CD4-positive, alpha-beta T cell (primary cell): ENCODE measurements at regions not wholly inside any gene's neighbourhood (a gene's known extent, or its start where the extent isn't known, plus 50 kb on each side); places are given as distances from the start of the nearest gene placed in this dataset.

Experiments
- ATAC-seq: fragments of 200-7000 bp; cut with Tn5 transposase; one replicate; pipeline ENCODE4 v1.10.0; 2022; ENCODE audit warnings: mild to moderate bottlenecking; ENCODE audit not compliant: poor library complexity
- CTCF ChIA-PET: fragments of 350-600 bp; sonication (Branson Sonifier 250); formaldehyde crosslinking; loops from one replicate; lab custom pipeline; 2021; ENCODE audit warnings: antibody characterized with exemption, inconsistent platforms; lab: Charles Lee
- POLR2A ChIA-PET: fragments of 350-600 bp; sonication (Branson Sonifier 250); formaldehyde crosslinking; loops from one replicate; lab custom pipeline; 2021; ENCODE audit warnings: antibody characterized with exemption, inconsistent platforms; lab: Charles Lee
- DNase-seq, 14 experiments: peaks; one replicate each; pipeline ENCODE4 v3.0.0-alpha.2; 2013 to 2020; ENCODE audit warnings: mixed read lengths in 2 of 14
- H3K27ac ChIP-seq, 2 donors: one replicate each; pipeline versions ENCODE4 v1.5.1 to v1.7.0; 2013; ENCODE audit warnings: low read length in 2 of 2, low read depth in 1 of 2, mild to moderate bottlenecking in 1 of 2
- H3K27me3 ChIP-seq, 2 experiments: 1 replicate in 1 of 2; 2 replicates in 1 of 2; pipeline versions ENCODE4 v1.6.1 to v1.7.0; 2013; ENCODE audit warnings: low read length in 2 of 2, control low read depth in 1 of 2, mild to moderate bottlenecking in 1 of 2, moderate library complexity in 1 of 2; ENCODE audit not compliant: insufficient read depth in 2 of 2, control insufficient read depth in 1 of 2
- H3K36me3 ChIP-seq: one replicate; pipeline ENCODE4 v1.6.1; 2013; ENCODE audit warnings: low read length, control low read depth; ENCODE audit not compliant: insufficient read depth
- H3K4me1 ChIP-seq: one replicate; pipeline ENCODE4 v1.6.1; 2013; ENCODE audit warnings: low read length, control low read depth; ENCODE audit not compliant: insufficient read depth
- H3K4me3 ChIP-seq: one replicate; pipeline ENCODE4 v1.5.1; 2013; ENCODE audit warnings: mild to moderate bottlenecking, low read length, moderate library complexity
- H3K9me3 ChIP-seq, 2 experiments: 1 replicate in 1 of 2; 2 replicates in 1 of 2; pipeline versions ENCODE4 v1.6.1 to v1.7.0; 2013; ENCODE audit warnings: low read length in 2 of 2, mild to moderate bottlenecking in 2 of 2, control low read depth in 1 of 2, moderate library complexity in 1 of 2; ENCODE audit not compliant: control insufficient read depth in 1 of 2, insufficient read depth in 1 of 2
- H3K27ac Mint-ChIP-seq: one replicate; pipeline ENCODE4 v1.8.0; 2020; ENCODE audit warnings: mixed read lengths
- H3K27me3 Mint-ChIP-seq: one replicate; pipeline ENCODE4 v1.8.0; 2021; ENCODE audit warnings: mixed read lengths
- H3K36me3 Mint-ChIP-seq: one replicate; pipeline ENCODE4 v1.8.0; 2021; ENCODE audit warnings: low read depth, mixed read lengths
- H3K4me1 Mint-ChIP-seq: one replicate; pipeline ENCODE4 v1.8.0; 2021; ENCODE audit warnings: low read depth, mixed read lengths
- H3K4me3 Mint-ChIP-seq: one replicate; pipeline ENCODE4 v1.8.0; 2020; ENCODE audit warnings: mild to moderate bottlenecking, mixed read lengths
- H3K9me3 Mint-ChIP-seq: one replicate; pipeline ENCODE4 v1.8.0; 2020; ENCODE audit warnings: mixed read lengths
- CTCF ChIP-seq: fragments of 200-600 bp; IDR thresholded peaks from one replicate; pipeline ENCODE4 v1.8.0; 2022; ENCODE audit warnings: antibody characterized with exemption, mild to moderate bottlenecking
- intact Hi-C, 2 experiments: fragments of 100-400 bp; cut with DNase I in 1 of 2; cut with micrococcal nuclease in 1 of 2; formaldehyde crosslinking; loops; one replicate each; pipeline versions ENCODE4 v1.15.1 to v1.9.0; 2023 to 2025; cut with DNase I, micrococcal nuclease

- no peaks in the 10 kb centered on the region for H3K27me3 Mint-ChIP-seq
- H3K9me3 Mint-ChIP-seq: peaks cover 3% of the 10 kb centered on the region
- Histone ChIP-seq H3K27ac (no peak overlapping the region), H3K9me3 (no peaks in the 10 kb centered on the region), H3K4me3 (no peak overlapping the region), H3K36me3 (no peaks in the 10 kb centered on the region), H3K4me1 (no peaks in the 10 kb centered on the region), H3K27me3 (no peaks in the 10 kb centered on the region)
- DNase-seq (no peak), ATAC-seq (no peak)
- H3K27ac Mint-ChIP-seq: no peak overlapping the region
- TF ChIP-seq CTCF: no peak
- no peak overlapping the region for H3K4me3 Mint-ChIP-seq
- ChIA-PET POLR2A (no interaction called here), CTCF (interaction anchor here (1.3 kb wide), 1 partner anchor 150 kb away, joined by 4 read pairs; no protein-coding TSS in a partner anchor)
- no peaks in the 10 kb centered on the region for H3K36me3 Mint-ChIP-seq
- no peaks in the 10 kb centered on the region for H3K4me1 Mint-ChIP-seq
- intact Hi-C loops: no loop called here
Observed at GRCh38 chr2:102091121-102091520, 51.4 kb upstream of the IL1R1 start.

- Mint-ChIP-seq H3K27me3 (no peaks in the 10 kb centered on the region), H3K9me3 (peaks cover 3% of the 10 kb centered on the region), H3K4me3 (no peak overlapping the region), H3K36me3 (no peaks in the 10 kb centered on the region), H3K4me1 (no peaks in the 10 kb centered on the region), H3K27ac (no peak overlapping the region)
- Histone ChIP-seq H3K4me3 (no peak overlapping the region), H3K27me3 (no peaks in the 10 kb centered on the region), H3K36me3 (no peaks in the 10 kb centered on the region), H3K27ac (no peak overlapping the region), H3K4me1 (no peaks in the 10 kb centered on the region), H3K9me3 (no peaks in the 10 kb centered on the region)
- no peak for ATAC-seq
- DNase-seq: no peak
- no peak for TF ChIP-seq CTCF
- ChIA-PET CTCF (interaction anchor here (1.3 kb wide), 1 partner anchor 149 kb away, joined by 4 read pairs; no protein-coding TSS in a partner anchor), POLR2A (interaction anchor here (0.9 to 1.4 kb wide), 2 partner anchors 9 kb away, joined by 3 to 4 read pairs; no protein-coding TSS in a partner anchor)
- intact Hi-C loops: no loop called here
Observed at GRCh38 chr2:102091908-102092307, 50.6 kb upstream of the IL1R1 start.

GRCh38 chr2:102092535-102092934 is 50.0 kb upstream of the IL1R1 start:
- H3K27ac ChIP-seq: no peak overlapping the region
- DNase-seq (no peak), ATAC-seq (no peak)
- H3K36me3 Mint-ChIP-seq: no peaks in the 10 kb centered on the region
- ChIA-PET POLR2A (interaction anchor here (0.9 to 1.4 kb wide), 2 partner anchors 9 to 10 kb away, joined by 3 to 4 read pairs; no protein-coding TSS in a partner anchor), CTCF (no interaction called here)
- no peaks in the 10 kb centered on the region for H3K9me3 ChIP-seq
- H3K4me3 ChIP-seq: no peak overlapping the region
- no peaks in the 10 kb centered on the region for H3K4me1 ChIP-seq
- TF ChIP-seq CTCF: no peak
- H3K9me3 Mint-ChIP-seq: peaks cover 3% of the 10 kb centered on the region
- H3K4me3 Mint-ChIP-seq: no peak overlapping the region
- H3K27me3 Mint-ChIP-seq: no peaks in the 10 kb centered on the region
- H3K36me3 ChIP-seq: no peaks in the 10 kb centered on the region
- H3K27me3 ChIP-seq: no peaks in the 10 kb centered on the region
- intact Hi-C loops: no loop called here
- H3K4me1 Mint-ChIP-seq: no peaks in the 10 kb centered on the region
- H3K27ac Mint-ChIP-seq: no peak overlapping the region
